Gastroesophageal sphincter (tissue), 4 donors: ENCODE measurements at regions not wholly inside any gene's neighbourhood (a gene's known extent, or its start where the extent isn't known, plus 50 kb on each side); places are given as distances from the start of the nearest gene placed in this dataset.
A peak's percentile ranks its signal among the peaks of the same experiment; 100 is the strongest.

ENCODE experiments used
- ATAC-seq: fragments of 150-250 bp; one replicate; pipeline ENCODE4 v1.9.1; 2016; ENCODE audit warnings: mild to moderate bottlenecking, moderate library complexity
- H3K27ac ChIP-seq, 4 donors: fragments of 200-600 bp; sonication (generic) in 3 of 4; 1 replicate in 3 of 4; 2 replicates in 1 of 4; pipeline ENCODE4 v1.5.1; 2016 to 2019
- H3K27me3 ChIP-seq: fragments of 200-600 bp; sonication (generic); one replicate; pipeline ENCODE4 v1.5.1; 2019
- H3K36me3 ChIP-seq, 2 donors: fragments of 200-600 bp; sonication (generic); one replicate each; pipeline ENCODE4 v1.5.1; 2019; ENCODE audit warnings: control low read depth in 1 of 2
- H3K4me1 ChIP-seq, 3 donors: fragments of 200-600 bp; sonication (generic); 1 replicate in 2 of 3; 2 replicates in 1 of 3; pipeline ENCODE4 v1.5.1; 2016 to 2019; ENCODE audit warnings: control low read depth in 2 of 3
- H3K4me3 ChIP-seq, 2 donors: fragments of 200-600 bp; sonication (generic); one replicate each; pipeline ENCODE4 v1.5.1; 2019; ENCODE audit warnings: mild to moderate bottlenecking in 1 of 2, moderate library complexity in 1 of 2
- H3K9me3 ChIP-seq, 3 donors: fragments of 200-600 bp; sonication (generic); one replicate each; pipeline ENCODE4 v1.5.1; 2017 to 2019; ENCODE audit warnings: control low read depth in 2 of 3
- CTCF ChIP-seq, 4 experiments: fragments of 200-600 bp in 2 of 4; fragments of 450-650 bp in 2 of 4; sonication (generic) in 1 of 4; IDR thresholded peaks; one replicate each; pipeline ENCODE4 v1.5.1; 2017 to 2019; ENCODE audit warnings: antibody characterized with exemption in 4 of 4, mild to moderate bottlenecking in 2 of 4, moderate library complexity in 2 of 4
- EP300 ChIP-seq: sonication (generic); formaldehyde crosslinking; IDR thresholded peaks from one replicate; pipeline ENCODE4 v1.6.1; 2017; ENCODE audit warnings: antibody characterized with exemption, mild to moderate bottlenecking
- POLR2A ChIP-seq, 2 donors: fragments of 450-650 bp; IDR thresholded peaks; one replicate each; pipeline ENCODE4 v1.6.1; 2017; ENCODE audit warnings: antibody characterized with exemption in 2 of 2, mild to moderate bottlenecking in 2 of 2, moderate library complexity in 1 of 2
- POLR2AphosphoS5 ChIP-seq: sonication (generic); formaldehyde crosslinking; IDR thresholded peaks from one replicate; pipeline ENCODE4 v1.6.1; 2017; ENCODE audit warnings: antibody characterized with exemption
- WGBS, 2 donors: methylation state at CpG; one replicate each; pipeline ENCODE4 v1.1.5; 2018; ENCODE audit warnings: low coverage in 1 of 2; 5-methylcytosine and 5-hydroxymethylcytosine counted together

GRCh38 chr4:26144526-26145155, 176.2 kb upstream of the RBPJ start:
- no peak overlapping the region for H3K27ac ChIP-seq
- H3K27me3 ChIP-seq: no peaks in the 10 kb centered on the region
- no peak overlapping the region for H3K4me3 ChIP-seq
- no peaks in the 10 kb centered on the region for H3K4me1 ChIP-seq
- TF ChIP-seq POLR2AphosphoS5: no peak
- ATAC-seq: no peak
- no peaks in the 10 kb centered on the region for H3K36me3 ChIP-seq
- 87 to 93% methylated on average over 2 of the region's 2 CpGs for WGBS, 2 donors
- H3K9me3 ChIP-seq: no peaks in the 10 kb centered on the region

GRCh38 chr4:26145212-26145611, 175.6 kb upstream of the RBPJ start:
- Histone ChIP-seq H3K4me3 (no peak overlapping the region), H3K9me3 (no peaks in the 10 kb centered on the region), H3K27me3 (no peaks in the 10 kb centered on the region), H3K27ac (peak overlapping the region in 1 of 4 donors; percentile 17), H3K4me1 (no peaks in the 10 kb centered on the region), H3K36me3 (no peaks in the 10 kb centered on the region)
- TF ChIP-seq EP300 (no peak), CTCF (IDR thresholded peaks at IDR 0.05) (no peak), POLR2A (IDR thresholded peaks at IDR 0.05) (no peak), POLR2AphosphoS5 (no peak)
- 38 to 64% methylated on average over 3 of the region's 3 CpGs for WGBS, 2 donors
- ATAC-seq: no peak

GRCh38 chr4:26148927-26149326, 171.9 kb upstream of the RBPJ start:
- Histone ChIP-seq H3K4me3 (no peak overlapping the region), H3K27me3 (no peaks in the 10 kb centered on the region), H3K4me1 (no peaks in the 10 kb centered on the region), H3K9me3 (no peaks in the 10 kb centered on the region), H3K27ac (no peak overlapping the region), H3K36me3 (no peaks in the 10 kb centered on the region)
- no peak for ATAC-seq
- TF ChIP-seq POLR2AphosphoS5 (no peak), EP300 (no peak), POLR2A (IDR thresholded peaks at IDR 0.05) (no peak), CTCF (IDR thresholded peaks at IDR 0.05) (no peak)

GRCh38 chr4:26150948-26151347, 169.9 kb upstream of the RBPJ start:
- WGBS, 2 donors: 54 to 94% methylated on average over 4 of the region's 5 CpGs
- Histone ChIP-seq H3K27ac (no peak overlapping the region), H3K27me3 (no peaks in the 10 kb centered on the region), H3K4me3 (no peak overlapping the region), H3K4me1 (no peaks in the 10 kb centered on the region), H3K36me3 (no peaks in the 10 kb centered on the region), H3K9me3 (no peaks in the 10 kb centered on the region)
- TF ChIP-seq POLR2AphosphoS5 (peak; percentile 13), CTCF (IDR thresholded peaks at IDR 0.05) (no peak)
- ATAC-seq: no peak

- TF ChIP-seq EP300: no peak
- no peak for TF ChIP-seq CTCF (IDR thresholded peaks at IDR 0.05)
- TF ChIP-seq POLR2AphosphoS5: no peak
- TF ChIP-seq POLR2A (IDR thresholded peaks at IDR 0.05): no peak
- H3K4me3 ChIP-seq: no peak overlapping the region
- H3K36me3 ChIP-seq: no peaks in the 10 kb centered on the region
- ATAC-seq: peak; percentile 17
- peak overlapping the region in 2 of 4 donors; percentile 5 to 8 for H3K27ac ChIP-seq
- H3K27me3 ChIP-seq: no peaks in the 10 kb centered on the region
- WGBS, 2 donors: 57 to 75% methylated on average over 3 to 5 of the region's 7 CpGs
- H3K9me3 ChIP-seq: no peaks in the 10 kb centered on the region
- H3K4me1 ChIP-seq: no peaks in the 10 kb centered on the region
Measured at GRCh38 chr4:26151615-26152014, 169.2 kb upstream of the RBPJ start.
